Central memory CD8-positive, alpha-beta T cell (primary cell): ENCODE measurements at regions not wholly inside any gene's neighbourhood (a gene's known extent, or its start where the extent isn't known, plus 50 kb on each side); places are given as distances from the start of the nearest gene placed in this dataset.
"Not testable (repeated sequence)": the region's sequence is repeated elsewhere in the genome, so short reads cannot be mapped to it uniquely, and the experiment has no call there.

Source experiments
- ATAC-seq: fragments of 150-1000 bp; cut with Tn5 transposase; replicated peaks from 2 replicates; pipeline ENCODE4 v1.10.0; 2022; ENCODE audit warnings: mild to moderate bottlenecking, moderate FRiP score, moderate number of reproducible peaks; ENCODE audit not compliant: poor library complexity, severe bottlenecking; ENCODE audit errors: extremely low read depth
- DNase-seq, 2 donors: peaks; one replicate each; pipeline ENCODE4 v3.0.0; 2021; ENCODE audit warnings: low spot score in 2 of 2
- H3K27ac Mint-ChIP-seq: one replicate; pipeline ENCODE4 v1.8.0; 2022; ENCODE audit warnings: low read depth, mild to moderate bottlenecking, moderate library complexity, mixed read lengths
- H3K27me3 Mint-ChIP-seq: one replicate; pipeline ENCODE4 v1.8.0; 2022; ENCODE audit warnings: mixed read lengths
- H3K36me3 Mint-ChIP-seq: one replicate; pipeline ENCODE4 v1.8.0; 2022; ENCODE audit warnings: mild to moderate bottlenecking, moderate library complexity, mixed read lengths; ENCODE audit not compliant: insufficient read depth
- H3K4me1 Mint-ChIP-seq: one replicate; pipeline ENCODE4 v1.8.0; 2022; ENCODE audit warnings: mixed read lengths
- H3K4me3 Mint-ChIP-seq: one replicate; pipeline ENCODE4 v1.8.0; 2022; ENCODE audit warnings: mild to moderate bottlenecking, moderate library complexity, mixed read lengths
- H3K9me3 Mint-ChIP-seq: one replicate; pipeline ENCODE4 v1.8.0; 2022; ENCODE audit warnings: mixed read lengths

- H3K27me3 Mint-ChIP-seq = peaks cover 11% of the 10 kb centered on the region
- no peak overlapping the region for H3K4me3 Mint-ChIP-seq
- ATAC-seq = no peak
Observed at GRCh38 chr2:215799194-215799593, 214.2 kb downstream of the MREG start.

GRCh38 chr2:215797676-215798075 is 215.7 kb downstream of the MREG start:
- no peaks in the 10 kb centered on the region for H3K9me3 Mint-ChIP-seq
- peaks cover 11% of the 10 kb centered on the region for H3K27me3 Mint-ChIP-seq
- no peak for ATAC-seq
- no peaks in the 10 kb centered on the region for H3K4me1 Mint-ChIP-seq
- H3K27ac Mint-ChIP-seq = no peak overlapping the region
- no peak overlapping the region for H3K4me3 Mint-ChIP-seq
- DNase-seq = no peak
- H3K36me3 Mint-ChIP-seq = no peaks in the 10 kb centered on the region

More at GRCh38 chr2:215799194-215799593, 214.2 kb downstream of the MREG start:
- no peaks in the 10 kb centered on the region for H3K36me3 Mint-ChIP-seq
- H3K27ac Mint-ChIP-seq = no peak overlapping the region
- DNase-seq = no peak
- H3K4me1 Mint-ChIP-seq = no peaks in the 10 kb centered on the region
- H3K9me3 Mint-ChIP-seq = no peaks in the 10 kb centered on the region

GRCh38 chr2:215796140-215796855 is 217.1 kb downstream of the MREG start:
- Mint-ChIP-seq H3K9me3 (no peaks in the 10 kb centered on the region), H3K27ac (no peak overlapping the region), H3K36me3 (no peaks in the 10 kb centered on the region), H3K4me3 (no peak overlapping the region), H3K27me3 (peaks cover 11% of the 10 kb centered on the region), H3K4me1 (no peaks in the 10 kb centered on the region)
- ATAC-seq (no peak), DNase-seq (no peak)

GRCh38 chr2:215794829-215795546 is 218.4 kb downstream of the MREG start:
- Mint-ChIP-seq H3K27me3 (peaks cover 11% of the 10 kb centered on the region), H3K4me1 (no peaks in the 10 kb centered on the region), H3K36me3 (no peaks in the 10 kb centered on the region), H3K4me3 (no peak overlapping the region), H3K9me3 (no peaks in the 10 kb centered on the region), H3K27ac (no peak overlapping the region)
- no peak for DNase-seq
- no peak for ATAC-seq

GRCh38 chr2:215793747-215794595 is 219.4 kb downstream of the MREG start:
- Mint-ChIP-seq H3K27ac (no peak overlapping the region), H3K27me3 (peaks cover 11% of the 10 kb centered on the region), H3K4me1 (no peaks in the 10 kb centered on the region), H3K9me3 (no peaks in the 10 kb centered on the region), H3K4me3 (no peak overlapping the region), H3K36me3 (no peaks in the 10 kb centered on the region)
- DNase-seq = no peak
- no peak for ATAC-seq

GRCh38 chr2:215791481-215791937 is 221.8 kb downstream of the MREG start:
- ATAC-seq (no peak), DNase-seq (no peak)
- Mint-ChIP-seq H3K4me1 (no peaks in the 10 kb centered on the region), H3K36me3 (no peaks in the 10 kb centered on the region), H3K27ac (no peak overlapping the region), H3K4me3 (no peak overlapping the region), H3K9me3 (no peaks in the 10 kb centered on the region), H3K27me3 (peaks cover 11% of the 10 kb centered on the region)

GRCh38 chr2:215790523-215791421 is 222.6 kb downstream of the MREG start:
- Mint-ChIP-seq H3K4me1 (no peaks in the 10 kb centered on the region), H3K36me3 (no peaks in the 10 kb centered on the region), H3K4me3 (no peak overlapping the region), H3K27ac (no peak overlapping the region), H3K9me3 (no peaks in the 10 kb centered on the region), H3K27me3 (peaks cover 11% of the 10 kb centered on the region)
- DNase-seq (no peak), ATAC-seq (no peak)

- no peak overlapping the region for H3K27ac Mint-ChIP-seq
- no peaks in the 10 kb centered on the region for H3K9me3 Mint-ChIP-seq
- no peaks in the 10 kb centered on the region for H3K4me1 Mint-ChIP-seq
- no peaks in the 10 kb centered on the region for H3K36me3 Mint-ChIP-seq
- no peak overlapping the region for H3K4me3 Mint-ChIP-seq
- no peaks in the 10 kb centered on the region for H3K27me3 Mint-ChIP-seq
- DNase-seq (no peak), ATAC-seq (no peak)
Observed at GRCh38 chr2:215787565-215788178, 225.7 kb downstream of the MREG start.

GRCh38 chr2:215787025-215787424 is 226.3 kb downstream of the MREG start:
- Mint-ChIP-seq H3K4me3 (no peak overlapping the region), H3K36me3 (no peaks in the 10 kb centered on the region), H3K27me3 (no peaks in the 10 kb centered on the region), H3K4me1 (no peaks in the 10 kb centered on the region), H3K9me3 (no peaks in the 10 kb centered on the region), H3K27ac (no peak overlapping the region)
- DNase-seq = no peak
- ATAC-seq = no peak

GRCh38 chr2:215784371-215784783 is 229.0 kb downstream of the MREG start:
- no peak for DNase-seq
- Mint-ChIP-seq H3K27ac (no peak overlapping the region), H3K4me3 (no peak overlapping the region), H3K4me1 (no peaks in the 10 kb centered on the region), H3K36me3 (no peaks in the 10 kb centered on the region), H3K9me3 (no peaks in the 10 kb centered on the region), H3K27me3 (peaks cover 10% of the 10 kb centered on the region)
- no peak for ATAC-seq

- H3K36me3 Mint-ChIP-seq, DNase-seq, H3K9me3 Mint-ChIP-seq, H3K4me1 Mint-ChIP-seq, H3K4me3 Mint-ChIP-seq, H3K27ac Mint-ChIP-seq, ATAC-seq: not testable (repeated sequence)
- peaks cover 11% of the 10 kb centered on the region for H3K27me3 Mint-ChIP-seq
Observed at GRCh38 chr2:215783640-215784039, 229.7 kb downstream of the MREG start.
